IPS-18a (cell line): ENCODE measurements at regions not wholly inside any gene's neighbourhood (a gene's known extent, or its start where the extent isn't known, plus 50 kb on each side); places are given as distances from the start of the nearest gene placed in this dataset.
A peak's percentile ranks its signal among the peaks of the same experiment; 100 is the strongest.

Source experiments
- H3K27ac ChIP-seq: one replicate; pipeline ENCODE4 v1.5.1; 2013; ENCODE audit warnings: low read length
- H3K27me3 ChIP-seq: one replicate; pipeline ENCODE4 v1.6.1; 2013; ENCODE audit warnings: mild to moderate bottlenecking, low read length; ENCODE audit not compliant: control insufficient read depth, insufficient read depth
- H3K36me3 ChIP-seq: one replicate; pipeline ENCODE4 v1.6.1; 2013; ENCODE audit warnings: low read depth, low read length; ENCODE audit not compliant: control insufficient read depth
- H3K4me1 ChIP-seq: one replicate; pipeline ENCODE4 v1.6.1; 2013; ENCODE audit warnings: low read depth, low read length; ENCODE audit not compliant: control insufficient read depth
- H3K4me3 ChIP-seq: one replicate; pipeline ENCODE4 v1.5.1; 2013; ENCODE audit warnings: low read length
- H3K9ac ChIP-seq: one replicate; pipeline ENCODE4 v1.6.1; 2013; ENCODE audit warnings: mild to moderate bottlenecking, low read length, moderate library complexity
- H3K9me3 ChIP-seq: one replicate; pipeline ENCODE4 v1.6.1; 2013; ENCODE audit warnings: low read depth, low read length; ENCODE audit not compliant: control insufficient read depth

DNA sequence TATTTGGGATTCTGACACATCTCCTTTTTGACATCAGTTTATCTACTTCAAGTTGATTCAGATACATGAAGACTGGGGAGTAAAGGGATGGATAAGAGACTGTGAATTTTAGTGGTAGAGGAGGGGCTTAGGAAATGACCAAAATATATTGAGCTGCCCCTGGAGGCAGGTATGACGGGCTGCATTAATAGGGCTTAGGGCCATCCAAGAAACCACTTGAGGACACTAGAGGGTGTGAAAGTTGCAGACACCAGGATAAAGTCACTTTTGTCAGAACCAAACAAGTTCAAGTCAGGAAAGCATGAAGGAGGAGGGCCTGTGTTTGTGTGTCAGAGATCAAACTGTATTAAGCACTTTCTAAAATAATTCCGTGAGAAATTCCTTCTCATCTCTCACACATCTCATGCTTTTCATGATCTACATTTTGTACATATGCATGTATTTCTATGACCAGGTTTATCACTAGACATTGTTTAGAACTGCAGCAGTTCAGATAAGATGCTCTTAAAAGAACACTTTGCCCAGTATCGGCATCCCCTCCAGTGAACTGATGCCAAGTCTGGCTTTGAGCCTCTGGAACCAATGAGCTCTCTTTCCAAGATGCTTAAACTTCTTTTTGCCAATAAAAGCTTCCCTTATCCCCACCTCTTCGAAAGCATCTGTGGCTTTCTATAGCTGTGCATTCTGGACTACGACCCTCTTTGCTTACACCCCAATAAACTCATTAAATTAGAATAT, 136.9 kb downstream of the SLC38A1 start:
- Histone ChIP-seq H3K9ac (no peak overlapping the region), H3K27ac (no peak overlapping the region), H3K4me3 (no peak overlapping the region), H3K4me1 (no peaks in the 10 kb centered on the region), H3K9me3 (no peaks in the 10 kb centered on the region), H3K36me3 (no peaks in the 10 kb centered on the region), H3K27me3 (no peaks in the 10 kb centered on the region)

DNA sequence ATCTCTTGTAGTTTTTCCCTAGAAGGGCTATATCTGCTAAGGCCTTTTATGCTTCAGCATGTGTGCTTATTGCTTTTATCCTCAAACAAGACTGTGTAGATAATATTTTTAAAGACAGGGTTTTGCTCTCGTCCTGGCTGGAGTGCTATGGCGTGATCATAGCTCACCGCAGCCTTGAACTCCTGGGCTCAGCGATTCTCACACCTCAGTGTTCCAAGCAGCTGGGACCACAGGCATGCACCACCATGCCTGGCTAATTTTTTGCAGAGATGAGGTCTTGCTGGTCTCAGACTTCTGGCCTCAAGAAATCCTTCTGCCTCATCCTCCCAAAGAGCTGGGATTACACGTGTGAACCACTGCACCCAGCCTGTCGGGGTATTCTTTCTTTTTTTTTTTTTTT, 137.3 kb upstream of the SCAF11 start:
- Histone ChIP-seq H3K27me3 (no peaks in the 10 kb centered on the region), H3K9me3 (no peaks in the 10 kb centered on the region), H3K4me1 (peaks cover 4% of the 10 kb centered on the region), H3K27ac (no peak overlapping the region), H3K36me3 (no peaks in the 10 kb centered on the region), H3K4me3 (no peak overlapping the region), H3K9ac (no peak overlapping the region)

DNA sequence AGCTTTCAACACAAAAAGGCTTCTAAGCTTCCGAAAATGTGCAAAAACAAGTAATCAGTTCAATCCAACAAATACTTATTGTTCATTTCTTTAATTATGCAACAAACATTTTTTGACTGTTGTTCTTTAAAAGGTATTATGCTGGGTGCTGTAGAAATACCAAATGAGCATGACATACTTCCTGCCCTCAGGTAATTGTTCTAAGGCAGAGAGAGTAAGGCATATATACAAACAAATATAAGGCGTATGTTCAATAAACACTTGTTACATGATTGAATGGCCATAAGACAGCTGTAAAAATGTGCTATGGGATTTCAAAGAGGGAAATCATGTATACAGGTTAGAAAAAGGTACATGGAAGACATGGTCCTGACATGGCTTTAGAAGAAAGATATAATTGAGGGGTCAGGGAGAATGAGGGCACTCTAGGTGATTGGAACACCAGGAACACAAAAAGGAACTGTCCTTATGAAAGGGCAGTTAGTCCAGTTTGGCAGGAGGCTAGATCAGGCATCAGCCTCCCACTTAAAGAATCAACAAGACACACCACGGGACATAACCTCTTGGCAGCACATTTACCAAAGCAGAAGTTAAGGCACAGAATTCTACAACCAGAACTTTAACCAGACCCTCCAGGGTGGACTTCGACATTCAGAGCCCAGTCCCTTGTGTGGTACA, 135.8 kb upstream of the SCAF11 start:
- Histone ChIP-seq H3K9ac (no peak overlapping the region), H3K4me3 (no peak overlapping the region), H3K27ac (no peak overlapping the region)

DNA sequence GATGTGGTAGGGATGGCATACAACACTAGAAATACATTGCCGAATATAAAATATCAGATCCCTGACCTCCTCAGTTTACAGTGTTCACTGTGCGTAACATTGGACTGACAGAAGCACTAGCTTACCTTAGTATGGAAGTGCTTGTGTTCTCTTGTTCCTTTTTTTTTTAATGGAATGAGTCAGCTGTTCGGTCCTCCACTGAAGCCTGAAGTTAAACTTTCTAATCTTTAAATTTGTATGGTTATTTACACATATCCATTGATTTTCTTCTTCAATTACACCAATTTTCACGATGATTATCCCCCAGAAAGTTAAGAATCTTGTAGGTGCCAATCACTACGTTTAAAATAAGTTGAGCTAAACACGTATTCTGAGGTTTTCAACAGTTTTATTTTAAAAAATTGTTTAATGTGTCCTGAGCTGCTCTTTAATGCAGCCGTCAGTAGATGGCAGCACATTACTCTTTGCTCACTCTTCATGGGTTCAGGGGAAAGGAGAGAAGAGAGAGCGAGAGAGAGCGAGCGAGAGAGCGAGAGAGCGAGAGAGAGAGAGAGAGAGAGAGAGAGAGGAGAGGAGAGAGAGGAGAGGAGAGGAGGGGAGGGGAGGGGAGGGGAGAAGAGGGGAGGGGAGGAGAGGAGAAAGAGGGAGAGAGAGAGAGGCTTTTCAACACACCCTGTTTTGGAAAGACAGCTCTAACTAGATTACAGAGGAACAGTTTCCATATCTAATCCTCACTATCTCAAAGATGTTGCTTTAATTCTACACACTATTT, 134.7 kb upstream of the SCAF11 start:
- Histone ChIP-seq H3K4me1 (peaks cover 4% of the 10 kb centered on the region), H3K27ac (no peak overlapping the region), H3K9me3 (no peaks in the 10 kb centered on the region), H3K36me3 (no peaks in the 10 kb centered on the region), H3K27me3 (no peaks in the 10 kb centered on the region), H3K4me3 (peak overlapping the region; percentile 22), H3K9ac (no peak overlapping the region)

More for the DNA sequence above, 135.8 kb upstream of the SCAF11 start:
- H3K9me3 ChIP-seq = no peaks in the 10 kb centered on the region
- H3K27me3 ChIP-seq = no peaks in the 10 kb centered on the region
- peaks cover 4% of the 10 kb centered on the region for H3K4me1 ChIP-seq
- no peaks in the 10 kb centered on the region for H3K36me3 ChIP-seq

DNA sequence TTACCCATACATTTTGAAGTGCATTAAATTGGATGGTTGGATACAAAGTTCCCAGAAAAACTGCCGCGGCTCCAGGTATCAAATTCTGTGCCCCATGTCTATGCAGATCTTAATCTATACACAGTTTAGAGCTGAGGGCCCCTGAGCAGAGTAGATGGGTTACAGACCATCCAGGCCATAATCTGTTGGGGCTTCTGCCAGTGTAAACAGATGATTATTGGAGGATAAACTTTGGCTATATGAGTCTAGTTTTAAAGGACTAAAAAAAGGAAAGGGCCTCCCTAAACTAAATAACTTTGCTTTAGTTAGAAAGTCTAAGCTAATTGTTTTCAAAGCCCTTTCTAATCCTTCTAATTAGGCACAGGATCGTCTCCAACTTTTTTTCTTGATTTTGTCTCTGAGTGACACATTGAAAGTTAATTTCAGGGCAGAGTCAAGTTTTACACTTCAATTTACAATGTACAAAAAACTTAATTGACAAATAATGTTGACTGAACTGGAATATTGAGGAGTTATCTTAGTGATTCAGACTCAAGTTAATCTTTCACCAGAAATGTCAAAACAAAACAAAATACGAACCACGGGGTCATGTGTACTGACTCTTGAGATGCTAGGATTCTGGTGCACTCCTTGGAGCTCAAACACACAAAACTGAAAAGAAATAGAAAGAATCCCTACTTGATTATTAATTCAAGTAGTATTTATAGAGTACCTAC, 133.9 kb upstream of the SCAF11 start:
- Histone ChIP-seq H3K4me1 (peaks cover 4% of the 10 kb centered on the region), H3K27ac (no peak overlapping the region), H3K36me3 (no peaks in the 10 kb centered on the region), H3K27me3 (no peaks in the 10 kb centered on the region), H3K9me3 (no peaks in the 10 kb centered on the region), H3K9ac (no peak overlapping the region), H3K4me3 (no peak overlapping the region)

DNA sequence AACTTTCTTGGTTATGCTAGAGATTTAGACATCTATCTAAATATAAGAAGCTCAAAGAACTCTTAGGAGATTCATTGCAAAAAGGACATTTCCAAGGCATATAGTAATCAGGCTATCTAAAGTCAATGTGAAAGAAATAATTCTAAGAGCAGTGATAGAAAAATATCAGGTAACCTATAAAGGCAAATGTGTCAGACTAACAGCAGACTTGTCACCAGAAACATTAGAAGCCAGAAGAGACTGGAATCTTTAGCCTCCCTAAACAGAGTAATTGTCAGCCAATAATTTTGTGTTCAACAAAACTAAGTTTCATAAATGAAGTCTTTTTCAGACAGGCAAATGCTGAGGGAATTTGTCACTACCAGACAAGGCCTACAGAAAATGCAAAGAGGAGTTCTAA, 122.0 kb upstream of the SCAF11 start:
- Histone ChIP-seq H3K4me3 (no peak overlapping the region), H3K36me3 (no peaks in the 10 kb centered on the region), H3K4me1 (no peaks in the 10 kb centered on the region), H3K27me3 (no peaks in the 10 kb centered on the region), H3K9me3 (peaks cover 8% of the 10 kb centered on the region), H3K9ac (no peak overlapping the region), H3K27ac (no peak overlapping the region)

DNA sequence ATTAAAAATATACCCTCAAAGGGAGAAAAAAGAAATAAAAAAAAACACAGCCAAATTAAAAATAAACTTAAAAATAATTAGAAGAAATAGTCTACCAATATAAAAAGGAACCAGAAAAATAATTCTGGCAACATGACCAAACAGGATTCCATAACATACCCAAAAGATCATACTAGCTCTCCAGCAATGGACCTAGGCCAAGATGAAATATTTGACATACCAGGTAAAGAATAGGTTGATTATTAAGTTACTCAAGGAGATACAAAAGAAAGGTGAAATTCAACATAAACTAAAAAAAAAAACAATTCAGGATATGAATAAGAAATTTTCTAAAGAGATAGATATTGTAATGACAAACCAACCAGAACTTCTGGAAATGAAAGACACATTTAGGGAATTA, 121.3 kb upstream of the SCAF11 start:
- Histone ChIP-seq H3K36me3 (no peaks in the 10 kb centered on the region), H3K9me3 (peaks cover 8% of the 10 kb centered on the region), H3K4me3 (no peak overlapping the region), H3K27ac (no peak overlapping the region), H3K9ac (no peak overlapping the region), H3K27me3 (no peaks in the 10 kb centered on the region), H3K4me1 (no peaks in the 10 kb centered on the region)

DNA sequence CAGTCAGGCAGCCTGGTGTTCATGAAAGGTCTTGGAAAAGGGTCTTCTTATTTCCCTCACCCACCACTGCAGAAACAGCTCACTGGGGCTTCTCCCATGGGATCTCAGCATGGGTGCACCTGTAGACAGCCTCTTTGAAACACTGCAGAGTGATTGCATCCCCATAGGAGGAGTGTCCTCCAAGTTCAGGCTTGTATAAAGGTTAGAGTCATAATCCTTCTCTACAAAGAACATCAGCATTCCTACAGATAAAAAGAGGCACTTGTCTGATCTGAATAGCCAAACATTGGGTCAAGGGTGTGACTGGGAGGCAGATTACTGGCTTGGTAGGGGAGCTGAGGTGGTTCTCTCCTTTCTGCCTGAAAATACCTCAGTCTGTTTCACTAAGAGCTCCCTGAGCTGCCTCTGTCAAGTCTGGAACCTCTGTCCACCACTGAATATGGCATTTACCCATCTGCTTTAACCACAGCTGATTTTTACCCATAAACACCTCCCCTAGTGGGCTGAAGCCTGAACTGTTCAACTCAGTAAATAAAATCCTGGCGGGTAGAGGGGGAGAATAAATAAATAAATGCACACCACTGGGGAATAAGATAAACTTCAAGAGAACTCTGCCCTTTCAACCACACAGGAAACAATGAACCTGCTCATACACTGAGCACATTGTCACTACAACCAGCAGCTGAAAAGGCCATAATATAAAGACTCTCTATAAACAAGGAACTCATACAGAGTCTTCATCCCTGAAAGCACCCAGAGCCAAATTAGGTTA, 120.7 kb upstream of the SCAF11 start:
- Histone ChIP-seq H3K36me3 (no peaks in the 10 kb centered on the region), H3K9me3 (peaks cover 8% of the 10 kb centered on the region), H3K27ac (no peak overlapping the region), H3K9ac (no peak overlapping the region), H3K27me3 (no peaks in the 10 kb centered on the region), H3K4me1 (no peaks in the 10 kb centered on the region), H3K4me3 (no peak overlapping the region)

DNA sequence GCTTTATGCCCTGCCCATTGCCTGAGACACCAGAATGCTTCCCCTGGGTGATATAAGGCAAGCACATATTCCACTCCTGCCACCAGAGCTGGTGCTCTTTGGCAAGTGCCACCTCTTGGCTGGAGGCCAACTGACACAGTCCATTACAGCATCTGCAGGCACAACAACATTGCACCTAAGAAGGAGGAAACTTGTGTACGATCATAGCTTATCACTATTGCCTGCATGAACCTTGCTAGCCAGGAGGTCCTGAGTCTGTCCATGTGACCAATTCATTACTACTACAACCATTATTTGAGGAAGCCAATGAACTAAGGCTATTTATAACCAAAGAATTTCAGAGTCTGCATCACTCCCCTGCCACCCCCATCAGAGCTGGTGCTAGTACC, 119.8 kb upstream of the SCAF11 start:
- H3K4me1 ChIP-seq = no peaks in the 10 kb centered on the region
- no peaks in the 10 kb centered on the region for H3K36me3 ChIP-seq
- no peak overlapping the region for H3K4me3 ChIP-seq
- H3K9ac ChIP-seq = no peak overlapping the region
- peaks cover 8% of the 10 kb centered on the region for H3K9me3 ChIP-seq
- H3K27me3 ChIP-seq = no peaks in the 10 kb centered on the region
- H3K27ac ChIP-seq = no peak overlapping the region

DNA sequence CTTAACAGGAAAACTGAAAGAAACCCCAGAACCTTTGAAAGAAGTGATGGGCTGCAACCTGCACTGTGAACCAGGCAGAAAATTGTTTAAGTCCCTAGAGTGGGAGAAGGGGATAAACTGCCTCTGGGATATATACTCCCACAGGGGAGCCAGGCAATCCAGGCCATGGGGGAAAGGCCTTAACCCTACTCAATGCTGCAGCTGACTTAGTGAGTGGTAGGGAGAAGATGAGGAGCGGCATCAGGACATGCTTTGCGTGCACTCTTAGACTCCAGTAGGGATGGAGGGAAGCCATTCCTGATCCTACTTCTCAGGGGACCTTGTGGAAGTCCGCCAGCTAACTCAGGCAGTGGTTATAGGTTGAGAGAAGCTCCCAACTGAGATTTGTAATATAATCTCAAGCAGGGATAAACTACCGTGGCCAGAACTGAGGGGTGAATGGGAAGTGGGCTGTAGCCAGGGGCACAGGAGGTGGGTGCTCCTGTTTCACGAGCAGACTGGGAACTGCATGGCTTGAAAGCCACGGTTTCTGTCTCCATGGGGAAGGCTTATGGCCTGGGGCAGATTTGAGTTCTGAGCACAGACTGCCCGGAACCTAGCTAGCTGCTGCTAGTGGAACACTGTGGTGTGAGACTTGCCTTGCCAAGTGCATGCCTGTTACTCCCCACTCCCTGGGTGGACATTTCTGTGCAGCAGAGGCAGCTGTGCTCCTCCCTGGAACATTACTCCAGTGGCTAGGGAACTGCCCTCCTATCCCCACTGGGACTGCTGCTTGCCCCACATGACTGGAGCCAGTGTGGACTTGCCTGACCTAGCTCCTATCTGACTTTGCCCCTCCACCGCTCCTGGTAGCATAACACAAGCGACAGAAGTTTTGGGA, 119.2 kb upstream of the SCAF11 start:
- H3K27ac ChIP-seq = no peak overlapping the region
- no peaks in the 10 kb centered on the region for H3K4me1 ChIP-seq
- H3K4me3 ChIP-seq = no peak overlapping the region
- H3K9me3 ChIP-seq = peaks cover 8% of the 10 kb centered on the region
- no peaks in the 10 kb centered on the region for H3K36me3 ChIP-seq
- no peaks in the 10 kb centered on the region for H3K27me3 ChIP-seq
- no peak overlapping the region for H3K9ac ChIP-seq
